Breast epithelium (tissue), 3 donors: ENCODE measurements at regions not wholly inside any gene's neighbourhood (a gene's known extent, or its start where the extent isn't known, plus 50 kb on each side); places are given as distances from the start of the nearest gene placed in this dataset.

ENCODE experiments used
- POLR2A ChIP-seq: fragments of 450-650 bp; IDR thresholded peaks from one replicate; pipeline ENCODE4 v1.6.1; 2016; ENCODE audit warnings: antibody characterized with exemption, mild to moderate bottlenecking, moderate library complexity
- TF ChIP-seq, protein P1 (sequence below), 3 donors: fragments of 450-650 bp; IDR thresholded peaks; one replicate each; pipeline ENCODE4 v1.5.1; 2016 to 2017; ENCODE audit warnings: antibody characterized with exemption in 3 of 3, mild to moderate bottlenecking in 3 of 3, moderate library complexity in 3 of 3

DNA sequence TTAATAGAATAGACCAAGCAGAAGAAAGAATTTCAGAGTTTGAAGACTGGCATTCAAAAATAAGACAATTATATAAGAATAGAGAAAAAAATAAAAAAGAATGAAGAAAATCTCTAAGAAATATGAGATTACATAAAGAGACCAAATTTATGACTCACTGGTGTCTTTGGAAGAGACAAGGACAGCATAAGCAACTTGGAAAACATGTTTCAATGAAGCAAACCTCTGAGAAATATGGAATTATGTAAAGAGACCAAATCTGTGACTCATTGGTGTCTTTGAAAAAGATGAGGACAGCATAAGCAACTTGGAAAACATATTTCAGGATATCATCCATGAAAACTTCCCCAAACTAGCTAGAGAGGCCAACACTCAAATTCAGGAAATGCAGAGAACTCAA is 60.4 kb upstream of the LYPLAL1 start:
- TF ChIP-seq, protein P1, sequence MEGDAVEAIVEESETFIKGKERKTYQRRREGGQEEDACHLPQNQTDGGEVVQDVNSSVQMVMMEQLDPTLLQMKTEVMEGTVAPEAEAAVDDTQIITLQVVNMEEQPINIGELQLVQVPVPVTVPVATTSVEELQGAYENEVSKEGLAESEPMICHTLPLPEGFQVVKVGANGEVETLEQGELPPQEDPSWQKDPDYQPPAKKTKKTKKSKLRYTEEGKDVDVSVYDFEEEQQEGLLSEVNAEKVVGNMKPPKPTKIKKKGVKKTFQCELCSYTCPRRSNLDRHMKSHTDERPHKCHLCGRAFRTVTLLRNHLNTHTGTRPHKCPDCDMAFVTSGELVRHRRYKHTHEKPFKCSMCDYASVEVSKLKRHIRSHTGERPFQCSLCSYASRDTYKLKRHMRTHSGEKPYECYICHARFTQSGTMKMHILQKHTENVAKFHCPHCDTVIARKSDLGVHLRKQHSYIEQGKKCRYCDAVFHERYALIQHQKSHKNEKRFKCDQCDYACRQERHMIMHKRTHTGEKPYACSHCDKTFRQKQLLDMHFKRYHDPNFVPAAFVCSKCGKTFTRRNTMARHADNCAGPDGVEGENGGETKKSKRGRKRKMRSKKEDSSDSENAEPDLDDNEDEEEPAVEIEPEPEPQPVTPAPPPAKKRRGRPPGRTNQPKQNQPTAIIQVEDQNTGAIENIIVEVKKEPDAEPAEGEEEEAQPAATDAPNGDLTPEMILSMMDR (IDR thresholded peaks at IDR 0.05) = no peak
- no peak for TF ChIP-seq POLR2A
